ENCODE measurements at regions not wholly inside any gene's neighbourhood (a gene's known extent, or its start where the extent isn't known, plus 50 kb on each side); places are given as distances from the start of the nearest gene placed in this dataset.

DNA sequence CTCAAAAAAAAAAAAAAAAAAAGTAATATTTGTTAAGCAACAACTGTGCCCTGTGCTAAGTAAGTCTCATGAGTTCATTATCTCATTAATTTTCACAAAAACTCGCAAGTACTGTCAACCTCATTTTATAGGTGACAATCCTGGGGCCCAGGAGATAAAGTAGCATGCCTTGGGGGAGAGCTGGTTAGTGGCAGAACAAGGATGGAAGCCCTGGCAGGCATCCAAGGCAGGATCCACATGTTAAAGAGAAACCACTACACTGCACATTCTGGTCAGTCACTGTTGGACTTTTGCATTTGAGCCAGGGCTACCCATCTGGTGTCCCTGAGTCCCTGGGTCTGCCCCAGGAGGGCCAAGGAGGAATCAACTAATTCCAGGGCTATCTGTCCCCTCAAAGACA lies 54.6 kb downstream of the ZFP36L2 start:
- no peak overlapping the region for H3K27ac Mint-ChIP-seq (ENCODE audit: unreplicated experiment)

DNA sequence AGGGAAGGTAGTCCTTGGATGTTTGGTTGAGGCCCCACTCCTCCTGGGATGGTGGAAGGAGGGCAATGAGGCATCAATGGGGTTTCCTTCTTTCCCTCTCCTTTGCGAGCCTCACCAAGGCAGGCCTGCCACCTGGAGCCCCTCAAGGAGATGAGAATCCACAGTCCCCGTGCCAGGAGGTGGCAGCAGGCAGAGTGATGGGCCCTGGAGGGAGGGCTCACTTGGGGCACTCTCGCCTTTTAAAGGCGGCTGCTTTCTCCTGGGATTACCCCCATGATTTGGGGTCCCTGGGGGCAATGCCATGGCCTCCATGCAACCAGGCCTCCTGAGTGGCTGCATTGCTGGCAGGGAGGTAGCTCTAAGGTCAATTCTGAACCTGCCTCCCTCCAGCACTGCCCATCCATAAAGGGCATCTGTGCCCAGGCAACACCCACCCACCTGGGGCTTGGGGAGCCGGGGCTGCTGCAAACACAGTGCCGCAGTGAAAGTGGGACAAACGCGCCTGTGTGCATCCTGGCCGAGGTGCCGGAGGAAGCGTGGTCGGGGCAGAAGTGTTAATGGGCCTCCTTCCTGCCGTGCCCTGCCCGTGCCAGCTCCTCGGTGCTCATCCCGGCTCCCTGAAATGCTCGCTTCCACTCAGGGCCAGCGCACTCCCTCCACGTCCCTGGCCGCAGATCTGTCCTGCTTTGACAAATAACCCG lies 55.9 kb downstream of the ZFP36L2 start:
- Mint-ChIP-seq H3K4me1 (ENCODE audit: low read depth) (peaks cover 32% of the 10 kb centered on the region), H3K4me3 (ENCODE audit: unreplicated experiment) (no peak overlapping the region), H3K9me3 (ENCODE audit: low read depth) (no peaks in the 10 kb centered on the region), H3K27ac (ENCODE audit: unreplicated experiment) (no peak overlapping the region), H3K36me3 (ENCODE audit: low read depth) (no peaks in the 10 kb centered on the region), H3K27me3 (ENCODE audit: low read depth) (no peaks in the 10 kb centered on the region)
- no peak for DNase-seq (ENCODE audit: low spot score)
- TF ChIP-seq, protein P1, sequence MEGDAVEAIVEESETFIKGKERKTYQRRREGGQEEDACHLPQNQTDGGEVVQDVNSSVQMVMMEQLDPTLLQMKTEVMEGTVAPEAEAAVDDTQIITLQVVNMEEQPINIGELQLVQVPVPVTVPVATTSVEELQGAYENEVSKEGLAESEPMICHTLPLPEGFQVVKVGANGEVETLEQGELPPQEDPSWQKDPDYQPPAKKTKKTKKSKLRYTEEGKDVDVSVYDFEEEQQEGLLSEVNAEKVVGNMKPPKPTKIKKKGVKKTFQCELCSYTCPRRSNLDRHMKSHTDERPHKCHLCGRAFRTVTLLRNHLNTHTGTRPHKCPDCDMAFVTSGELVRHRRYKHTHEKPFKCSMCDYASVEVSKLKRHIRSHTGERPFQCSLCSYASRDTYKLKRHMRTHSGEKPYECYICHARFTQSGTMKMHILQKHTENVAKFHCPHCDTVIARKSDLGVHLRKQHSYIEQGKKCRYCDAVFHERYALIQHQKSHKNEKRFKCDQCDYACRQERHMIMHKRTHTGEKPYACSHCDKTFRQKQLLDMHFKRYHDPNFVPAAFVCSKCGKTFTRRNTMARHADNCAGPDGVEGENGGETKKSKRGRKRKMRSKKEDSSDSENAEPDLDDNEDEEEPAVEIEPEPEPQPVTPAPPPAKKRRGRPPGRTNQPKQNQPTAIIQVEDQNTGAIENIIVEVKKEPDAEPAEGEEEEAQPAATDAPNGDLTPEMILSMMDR (IDR thresholded peaks at IDR 0.05) = no peak

More for the DNA sequence above, 54.6 kb downstream of the ZFP36L2 start:
- TF ChIP-seq, protein P1 (IDR thresholded peaks at IDR 0.05) = no peak
- Mint-ChIP-seq H3K4me1 (ENCODE audit: low read depth) (peaks cover 32% of the 10 kb centered on the region), H3K4me3 (ENCODE audit: unreplicated experiment) (no peak overlapping the region), H3K27me3 (ENCODE audit: low read depth) (no peaks in the 10 kb centered on the region), H3K36me3 (ENCODE audit: low read depth) (no peaks in the 10 kb centered on the region), H3K9me3 (ENCODE audit: low read depth) (no peaks in the 10 kb centered on the region)
- DNase-seq (ENCODE audit: low spot score) = no peak

DNA sequence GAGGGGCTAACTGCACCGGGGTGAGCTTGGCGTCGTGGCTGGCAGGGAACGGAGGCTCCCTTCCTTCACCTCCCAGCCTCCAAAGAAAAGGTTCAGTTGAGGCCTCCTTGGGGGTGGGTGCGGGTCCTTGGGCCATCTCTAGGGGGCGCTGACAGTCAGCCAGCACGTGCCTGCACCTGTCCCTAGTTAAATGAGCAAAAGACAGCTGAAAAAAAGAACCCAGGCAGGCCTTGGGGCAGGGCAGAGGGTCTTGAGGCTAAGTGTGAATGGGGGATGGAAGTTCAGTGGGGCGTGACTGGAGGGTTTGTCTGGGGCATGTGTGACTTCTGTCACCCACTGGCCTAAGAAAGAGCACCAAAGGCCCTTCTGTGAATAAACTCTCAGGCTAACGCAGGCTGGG lies 56.4 kb downstream of the ZFP36L2 start:
- no peak overlapping the region for H3K27ac Mint-ChIP-seq (ENCODE audit: unreplicated experiment)
- peaks cover 32% of the 10 kb centered on the region for H3K4me1 Mint-ChIP-seq (ENCODE audit: low read depth)
- TF ChIP-seq, protein P1 (IDR thresholded peaks at IDR 0.05) = peak; percentile 69
- H3K36me3 Mint-ChIP-seq (ENCODE audit: low read depth) = no peaks in the 10 kb centered on the region
- H3K9me3 Mint-ChIP-seq (ENCODE audit: low read depth) = no peaks in the 10 kb centered on the region
- H3K27me3 Mint-ChIP-seq (ENCODE audit: low read depth) = no peaks in the 10 kb centered on the region
- no peak for DNase-seq (ENCODE audit: low spot score)
- H3K4me3 Mint-ChIP-seq (ENCODE audit: unreplicated experiment) = no peak overlapping the region

DNA sequence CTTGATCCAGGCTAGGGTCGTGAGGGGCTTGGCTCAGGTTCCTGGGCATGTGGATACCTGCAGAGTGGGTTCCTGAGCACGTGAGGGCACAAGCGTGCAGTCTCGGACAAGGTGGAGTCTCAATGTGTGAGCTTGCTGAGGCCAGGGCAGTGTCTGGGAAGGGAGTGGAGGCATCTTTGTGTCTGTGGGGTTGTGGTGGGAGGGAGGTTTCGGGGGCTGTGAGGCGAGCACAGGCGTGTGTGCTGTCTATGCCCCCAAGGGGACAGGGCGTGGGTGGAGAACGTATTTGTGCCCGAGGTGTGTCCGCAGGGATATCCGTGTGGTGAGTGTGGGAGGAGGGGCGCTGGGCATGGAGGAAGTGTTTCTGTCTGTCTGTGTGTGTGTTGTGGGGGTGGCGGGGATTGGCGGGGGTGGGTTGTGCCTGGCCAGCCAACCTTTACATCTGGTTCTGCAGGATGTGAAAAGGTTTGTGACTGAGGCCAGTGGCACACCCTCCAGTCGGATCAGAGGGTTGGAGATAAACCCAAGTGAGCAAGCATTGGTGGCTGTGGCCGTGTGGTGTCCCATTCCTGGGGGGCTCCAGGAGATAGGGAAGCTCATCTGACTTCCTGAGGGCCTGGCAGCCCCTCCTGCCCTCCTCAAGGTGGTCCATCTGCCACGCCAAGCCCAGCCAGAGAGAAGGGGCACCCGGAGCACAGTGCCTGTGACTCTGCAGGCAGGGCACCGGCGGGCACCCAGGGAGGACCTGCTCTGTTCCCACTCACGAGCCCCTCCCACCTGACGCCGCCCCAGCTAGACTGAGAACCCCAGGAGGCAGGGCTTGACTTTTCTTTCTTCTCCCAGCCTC lies 57.1 kb downstream of the ZFP36L2 start:
- Mint-ChIP-seq H3K27me3 (ENCODE audit: low read depth) (no peaks in the 10 kb centered on the region), H3K4me1 (ENCODE audit: low read depth) (peaks cover 26% of the 10 kb centered on the region), H3K4me3 (ENCODE audit: unreplicated experiment) (no peak overlapping the region), H3K9me3 (ENCODE audit: low read depth) (no peaks in the 10 kb centered on the region), H3K27ac (ENCODE audit: unreplicated experiment) (peak overlapping the region; percentile 66), H3K36me3 (ENCODE audit: low read depth) (no peaks in the 10 kb centered on the region)
- no peak for DNase-seq (ENCODE audit: low spot score)
- TF ChIP-seq, protein P1 (IDR thresholded peaks at IDR 0.05) = no peak

DNA sequence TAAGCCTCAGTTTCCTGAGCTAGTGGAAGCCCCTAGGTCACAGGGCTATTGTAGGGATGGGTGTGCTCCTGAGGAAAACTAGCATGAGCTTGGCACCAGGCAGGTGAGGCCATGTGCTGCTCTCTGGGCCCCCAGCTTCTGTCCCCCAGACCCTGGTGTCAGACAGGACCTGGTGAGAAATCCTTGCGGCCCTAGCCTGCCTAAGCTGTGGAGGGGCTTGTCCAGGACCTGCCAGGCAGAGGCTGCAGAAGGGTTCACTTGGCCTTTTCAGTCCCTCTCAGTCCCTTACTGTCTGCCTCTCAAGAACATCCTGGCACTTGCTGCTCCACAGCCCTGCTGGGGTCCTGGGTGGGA lies 58.4 kb downstream of the ZFP36L2 start:
- no peak for DNase-seq (ENCODE audit: low spot score)
- no peaks in the 10 kb centered on the region for H3K36me3 Mint-ChIP-seq (ENCODE audit: low read depth)
- H3K4me1 Mint-ChIP-seq (ENCODE audit: low read depth) = peaks cover 18% of the 10 kb centered on the region
- TF ChIP-seq, protein P1 (IDR thresholded peaks at IDR 0.05) = no peak
- no peak overlapping the region for H3K4me3 Mint-ChIP-seq (ENCODE audit: unreplicated experiment)
- H3K27ac Mint-ChIP-seq (ENCODE audit: unreplicated experiment) = peak overlapping the region; percentile 75
- no peaks in the 10 kb centered on the region for H3K27me3 Mint-ChIP-seq (ENCODE audit: low read depth)
- no peaks in the 10 kb centered on the region for H3K9me3 Mint-ChIP-seq (ENCODE audit: low read depth)
